Heart right ventricle (tissue), 16 donors: ENCODE measurements at regions not wholly inside any gene's neighbourhood (a gene's known extent, or its start where the extent isn't known, plus 50 kb on each side); places are given as distances from the start of the nearest gene placed in this dataset.

Experiments
- ATAC-seq, 8 donors: fragments of 200-7000 bp; cut with Tn5 transposase; one replicate each; pipeline ENCODE4 v1.9.1; 2020; ENCODE audit warnings: mild to moderate bottlenecking in 8 of 8, moderate library complexity in 8 of 8, moderate number of reproducible peaks in 1 of 8
- DNase-seq, 2 donors: peaks; one replicate each; pipeline ENCODE4 v3.0.0-alpha.2; 2020
- H3K27ac ChIP-seq, 10 donors: fragments of 200-600 bp; sonication (generic) in 2 of 10; one replicate each; pipeline versions ENCODE4 v1.5.0 to v1.8.0; 2020 to 2022; ENCODE audit warnings: mild to moderate bottlenecking in 3 of 10
- H3K27me3 ChIP-seq, 7 donors: fragments of 200-600 bp; one replicate each; pipeline ENCODE4 v1.8.0; 2021 to 2022; ENCODE audit warnings: mild to moderate bottlenecking in 2 of 7
- H3K36me3 ChIP-seq, 9 donors: fragments of 200-600 bp; sonication (generic) in 1 of 9; one replicate each; pipeline versions ENCODE4 v1.5.0 to v1.8.0; 2020 to 2022; ENCODE audit warnings: mild to moderate bottlenecking in 2 of 9
- H3K4me1 ChIP-seq, 9 donors: fragments of 200-600 bp; sonication (generic) in 1 of 9; one replicate each; pipeline versions ENCODE4 v1.5.0 to v1.8.0; 2020 to 2022; ENCODE audit warnings: mild to moderate bottlenecking in 4 of 9
- H3K4me3 ChIP-seq, 10 donors: fragments of 200-600 bp; sonication (generic) in 2 of 10; one replicate each; pipeline versions ENCODE4 v1.5.0 to v1.8.0; 2020 to 2022; ENCODE audit warnings: mild to moderate bottlenecking in 7 of 10, moderate library complexity in 2 of 10
- H3K9me3 ChIP-seq, 11 donors: fragments of 200-600 bp in 10 of 11; sonication (generic) in 2 of 11; one replicate each; pipeline versions ENCODE4 v1.5.0 to v1.8.0; 2013 to 2022; ENCODE audit warnings: mild to moderate bottlenecking in 2 of 11, control low read depth in 1 of 11, moderate library complexity in 1 of 11
- WGBS, 2 donors: extraction: QIAGEN DNeasy Blood & Tissue Kit; methylation state at CpG; one replicate each; pipeline ENCODE4 v1.1.7; 2013; ENCODE audit warnings: inconsistent platforms in 1 of 2; 5-methylcytosine and 5-hydroxymethylcytosine counted together
- intact Hi-C, 10 donors: fragments of 100-400 bp; cut with DNase I; formaldehyde crosslinking; loops; one replicate each; pipeline versions ENCODE4 v1.11.1 to v1.14.2; 2022
- TF ChIP-seq, protein P1 (sequence below), 9 donors: fragments of 200-600 bp; sonication (generic) in 2 of 9; IDR thresholded peaks; one replicate each; pipeline versions ENCODE4 v1.5.0 to v1.8.0; 2021 to 2022; ENCODE audit warnings: antibody characterized with exemption in 9 of 9, mild to moderate bottlenecking in 5 of 9, moderate library complexity in 1 of 9
- donor health status: Arrhythmogenic right ventricular cardiomyopathy.
- donor health status: ischemic (EF 13 %, LVEDD 7.1; RV severe dilation, severe dysfunction).
- donor health status: healthy with polysubstance abuse.
- donor health status: DM: no; HTN: yes; CAD: no.
- donor health status: DM: no; HTN: no; CAD: no.
- donor health status: ischemic (EF 25% LVEDD 6.9; RV normal size, moderate dysfunction).
- donor health status: ischemic (EF 25% LVEDD 5.7; RV mildly dilated, moderate dysfunction).
- donor health status: healthy.
- donor health status: DM: yes; HTN: yes; CAD: no.
- donor health status: Ischemic cardiomyopathy.
- donor health status: ischemic (EF 35%, LVEDD 5.7; RV mildly dilated, moderate dysfunction).
- donor health status: nonischemic (EF 11% LVEDD 7.7; RV severe dilation, severe dysfunction).
- donor health status: DM: yes; HTN: yes; CAD: no.
- donor health status: PGD.
- donor health status: ischemic (EF 29% LVEDD 5.4; RV normal size, mild dysfunction).
- donor health status: nonischemic (EF 23%, LVEDD 6.1; RV moderate dilation, normal function).

DNA sequence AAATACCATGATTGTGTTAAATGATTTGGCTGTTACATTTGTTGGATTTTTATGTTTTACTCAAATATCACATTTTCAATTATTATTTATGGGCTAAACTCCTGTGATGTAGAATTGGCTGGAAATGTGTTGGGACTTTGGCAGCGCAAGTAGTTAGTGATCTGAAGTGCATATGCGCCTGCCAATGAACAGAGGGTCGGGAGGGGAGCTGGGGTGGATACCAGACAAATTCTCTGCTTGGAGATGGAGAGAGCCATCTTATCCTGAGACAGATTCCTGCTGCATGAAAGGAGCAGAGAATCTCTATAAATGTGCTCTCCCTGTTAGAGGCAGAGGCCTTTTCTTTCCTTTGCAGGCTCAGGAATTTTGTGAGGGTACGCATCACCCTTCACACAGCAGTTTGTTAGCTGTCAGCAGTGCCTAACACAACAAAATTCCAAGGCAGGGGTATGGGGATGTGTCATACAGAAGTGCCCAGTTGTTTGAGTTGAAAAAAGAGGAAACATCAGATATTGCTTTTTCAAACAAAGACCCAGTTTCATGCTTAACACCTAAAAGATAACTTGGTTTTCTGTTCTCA, 489.1 kb downstream of the CSNK1G3 start:
- Histone ChIP-seq H3K27ac (no peak overlapping the region), H3K27me3 (no peaks in the 10 kb centered on the region), H3K36me3 (no peaks in the 10 kb centered on the region), H3K9me3 (peaks cover 0 to 3% (median 0%) of the 10 kb centered on the region in 11 donors), H3K4me1 (peaks cover 0 to 10% (median 0%) of the 10 kb centered on the region in 9 donors), H3K4me3 (no peak overlapping the region)
- 88 to 93% methylated on average over 4 of the region's 4 CpGs for WGBS, 2 donors
- no peak for ATAC-seq
- DNase-seq: no peak
- intact Hi-C loops: no loop called here
- TF ChIP-seq, protein P1, sequence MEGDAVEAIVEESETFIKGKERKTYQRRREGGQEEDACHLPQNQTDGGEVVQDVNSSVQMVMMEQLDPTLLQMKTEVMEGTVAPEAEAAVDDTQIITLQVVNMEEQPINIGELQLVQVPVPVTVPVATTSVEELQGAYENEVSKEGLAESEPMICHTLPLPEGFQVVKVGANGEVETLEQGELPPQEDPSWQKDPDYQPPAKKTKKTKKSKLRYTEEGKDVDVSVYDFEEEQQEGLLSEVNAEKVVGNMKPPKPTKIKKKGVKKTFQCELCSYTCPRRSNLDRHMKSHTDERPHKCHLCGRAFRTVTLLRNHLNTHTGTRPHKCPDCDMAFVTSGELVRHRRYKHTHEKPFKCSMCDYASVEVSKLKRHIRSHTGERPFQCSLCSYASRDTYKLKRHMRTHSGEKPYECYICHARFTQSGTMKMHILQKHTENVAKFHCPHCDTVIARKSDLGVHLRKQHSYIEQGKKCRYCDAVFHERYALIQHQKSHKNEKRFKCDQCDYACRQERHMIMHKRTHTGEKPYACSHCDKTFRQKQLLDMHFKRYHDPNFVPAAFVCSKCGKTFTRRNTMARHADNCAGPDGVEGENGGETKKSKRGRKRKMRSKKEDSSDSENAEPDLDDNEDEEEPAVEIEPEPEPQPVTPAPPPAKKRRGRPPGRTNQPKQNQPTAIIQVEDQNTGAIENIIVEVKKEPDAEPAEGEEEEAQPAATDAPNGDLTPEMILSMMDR (IDR thresholded peaks at IDR 0.05): no peak

GRCh38 chr5:124000538-124000937, 488.6 kb downstream of the CSNK1G3 start:
- Histone ChIP-seq H3K27me3 (no peaks in the 10 kb centered on the region), H3K9me3 (no peaks in the 10 kb centered on the region), H3K36me3 (no peaks in the 10 kb centered on the region), H3K4me3 (no peak overlapping the region), H3K27ac (no peak overlapping the region), H3K4me1 (peaks cover 0 to 10% (median 0%) of the 10 kb centered on the region in 9 donors)
- no peak for DNase-seq
- intact Hi-C loops: no loop called here
- TF ChIP-seq, protein P1 (IDR thresholded peaks at IDR 0.05): no peak
- WGBS, 2 donors: 16 to 24% methylated on average over 2 of the region's 2 CpGs
- ATAC-seq: no peak

DNA sequence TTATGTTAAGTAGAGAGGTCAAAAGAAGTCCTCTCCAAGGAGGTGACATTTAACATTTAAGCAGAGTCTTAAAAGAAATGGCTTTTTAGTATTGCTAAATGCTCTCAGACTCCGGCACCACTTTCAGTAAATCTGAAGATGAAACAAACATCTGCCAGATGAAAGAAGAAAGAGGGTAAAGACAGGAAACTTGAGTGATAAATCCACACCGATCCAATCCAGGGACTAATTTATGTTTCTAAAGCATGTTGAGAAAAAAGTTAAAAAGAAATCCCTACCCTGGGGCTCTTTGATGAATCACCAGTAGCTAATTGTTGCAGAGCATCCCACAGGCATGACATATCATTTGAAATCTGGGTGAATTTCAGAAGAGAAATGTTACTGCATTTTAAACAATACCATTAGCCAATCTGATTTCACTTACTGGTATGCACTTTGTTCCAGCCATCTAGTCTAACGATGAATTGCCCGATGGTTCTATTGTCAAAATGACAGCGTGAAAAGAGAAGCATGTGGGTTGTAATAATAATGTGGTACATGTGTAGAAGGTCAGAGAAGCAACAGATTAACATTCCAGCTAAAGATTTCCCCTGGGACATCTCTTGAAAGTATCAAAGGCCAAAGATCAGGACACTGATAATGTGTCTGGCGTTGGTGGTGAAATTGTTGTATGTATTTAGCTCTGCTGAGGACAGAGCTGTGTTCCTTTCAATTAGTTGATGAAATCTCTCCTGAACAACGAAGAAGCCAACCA, 485.7 kb downstream of the CSNK1G3 start:
- intact Hi-C loops: no loop called here

DNA sequence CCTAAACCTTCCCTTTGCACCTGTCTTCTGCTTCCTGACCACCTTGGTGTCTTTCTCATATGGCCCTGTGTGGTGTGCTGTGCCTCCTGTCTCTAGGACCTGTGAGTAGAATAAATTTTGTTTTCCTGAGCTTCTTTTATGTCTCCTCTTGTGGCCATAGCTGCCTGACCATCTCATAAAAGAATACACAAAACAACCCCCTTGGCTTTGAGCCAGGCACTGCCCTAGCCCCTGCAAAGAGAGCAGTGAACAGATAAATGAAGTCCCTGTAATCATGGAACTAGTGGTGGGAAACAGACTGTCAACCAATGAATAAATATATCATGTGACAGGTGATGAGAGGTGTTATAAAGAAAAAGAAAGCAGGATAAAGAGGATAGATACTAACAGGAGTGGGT, 485.1 kb downstream of the CSNK1G3 start:
- Histone ChIP-seq H3K4me1 (peaks cover 0 to 10% (median 0%) of the 10 kb centered on the region in 9 donors), H3K4me3 (no peak overlapping the region), H3K27me3 (no peaks in the 10 kb centered on the region), H3K9me3 (no peaks in the 10 kb centered on the region), H3K27ac (no peak overlapping the region), H3K36me3 (no peaks in the 10 kb centered on the region)
- ATAC-seq: no peak
- TF ChIP-seq, protein P1 (IDR thresholded peaks at IDR 0.05): no peak
- intact Hi-C loops: no loop called here
- no peak for DNase-seq

More for the DNA sequence above, 485.7 kb downstream of the CSNK1G3 start:
- Histone ChIP-seq H3K4me3 (no peak overlapping the region), H3K27ac (no peak overlapping the region), H3K36me3 (no peaks in the 10 kb centered on the region), H3K9me3 (no peaks in the 10 kb centered on the region), H3K27me3 (no peaks in the 10 kb centered on the region), H3K4me1 (peaks cover 0 to 10% (median 0%) of the 10 kb centered on the region in 9 donors)
- TF ChIP-seq, protein P1 (IDR thresholded peaks at IDR 0.05): no peak
- 43 to 48% methylated on average over 7 of the region's 7 CpGs for WGBS, 2 donors
- ATAC-seq (no peak), DNase-seq (no peak)
